ENCODE measurements at regions not wholly inside any gene's neighbourhood (a gene's known extent, or its start where the extent isn't known, plus 50 kb on each side); places are given as distances from the start of the nearest gene placed in this dataset.
"Not testable (repeated sequence)": the region's sequence is repeated elsewhere in the genome, so short reads cannot be mapped to it uniquely, and the experiment has no call there.

GRCh38 chr2:192669505-192670091, 474.9 kb upstream of the TMEFF2 start:
- no peak for DNase-seq (ENCODE audit: low spot score in 2 of 2)
- Histone ChIP-seq H3K36me3 (no peaks in the 10 kb centered on the region), H3K4me1 (no peaks in the 10 kb centered on the region), H3K27ac (no peak overlapping the region), H3K4me3 (no peak overlapping the region), H3K27me3 (no peaks in the 10 kb centered on the region), H3K9me3 (no peaks in the 10 kb centered on the region)
- intact Hi-C loops (cut with DNase I; ENCODE audit: low total_unique reads): no loop called here
- TF ChIP-seq, protein P1, sequence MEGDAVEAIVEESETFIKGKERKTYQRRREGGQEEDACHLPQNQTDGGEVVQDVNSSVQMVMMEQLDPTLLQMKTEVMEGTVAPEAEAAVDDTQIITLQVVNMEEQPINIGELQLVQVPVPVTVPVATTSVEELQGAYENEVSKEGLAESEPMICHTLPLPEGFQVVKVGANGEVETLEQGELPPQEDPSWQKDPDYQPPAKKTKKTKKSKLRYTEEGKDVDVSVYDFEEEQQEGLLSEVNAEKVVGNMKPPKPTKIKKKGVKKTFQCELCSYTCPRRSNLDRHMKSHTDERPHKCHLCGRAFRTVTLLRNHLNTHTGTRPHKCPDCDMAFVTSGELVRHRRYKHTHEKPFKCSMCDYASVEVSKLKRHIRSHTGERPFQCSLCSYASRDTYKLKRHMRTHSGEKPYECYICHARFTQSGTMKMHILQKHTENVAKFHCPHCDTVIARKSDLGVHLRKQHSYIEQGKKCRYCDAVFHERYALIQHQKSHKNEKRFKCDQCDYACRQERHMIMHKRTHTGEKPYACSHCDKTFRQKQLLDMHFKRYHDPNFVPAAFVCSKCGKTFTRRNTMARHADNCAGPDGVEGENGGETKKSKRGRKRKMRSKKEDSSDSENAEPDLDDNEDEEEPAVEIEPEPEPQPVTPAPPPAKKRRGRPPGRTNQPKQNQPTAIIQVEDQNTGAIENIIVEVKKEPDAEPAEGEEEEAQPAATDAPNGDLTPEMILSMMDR (IDR thresholded peaks at IDR 0.05): no peak
- TF ChIP-seq POLR2A (IDR thresholded peaks at IDR 0.05) (no peak), POLR2AphosphoS5 (IDR thresholded peaks at IDR 0.05) (no peak)

GRCh38 chr2:192660555-192660954, 465.8 kb upstream of the TMEFF2 start:
- H3K36me3 ChIP-seq; intact Hi-C loops (cut with DNase I; ENCODE audit: low total_unique reads); H3K4me1 ChIP-seq: not testable (repeated sequence)

DNA sequence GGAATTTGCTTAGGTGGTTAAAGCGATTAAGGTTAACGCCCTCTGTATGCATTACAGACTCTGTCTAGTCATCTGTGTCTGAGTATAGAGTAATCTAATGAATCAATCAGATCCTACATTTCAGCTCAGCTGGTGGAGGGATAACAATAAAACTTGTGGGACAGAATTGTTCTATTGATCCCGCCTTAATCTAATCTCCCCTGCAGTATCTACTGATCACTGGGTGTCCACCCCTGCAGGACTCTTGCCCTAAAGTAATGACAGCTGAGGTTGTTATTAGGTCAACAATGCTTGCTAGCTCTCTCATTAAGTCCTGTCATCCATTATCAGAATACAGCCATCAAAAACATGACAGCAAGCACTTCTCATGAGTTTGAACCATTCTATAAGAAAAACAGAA, 462.6 kb upstream of the TMEFF2 start:
- no peak for DNase-seq (ENCODE audit: low spot score in 2 of 2)
- Histone ChIP-seq H3K36me3 (no peaks in the 10 kb centered on the region), H3K4me1 (no peaks in the 10 kb centered on the region), H3K27ac (no peak overlapping the region), H3K4me3 (no peak overlapping the region), H3K27me3 (no peaks in the 10 kb centered on the region), H3K9me3 (peaks cover 0 to 4% of the 10 kb centered on the region in 2 donors)
- no peak for TF ChIP-seq POLR2A (IDR thresholded peaks at IDR 0.05)
- no peak for TF ChIP-seq POLR2AphosphoS5 (IDR thresholded peaks at IDR 0.05)
- TF ChIP-seq, protein P1 (IDR thresholded peaks at IDR 0.05): no peak
- intact Hi-C loops (cut with DNase I; ENCODE audit: low total_unique reads): no loop called here

More at GRCh38 chr2:192660555-192660954, 465.8 kb upstream of the TMEFF2 start:
- not testable (repeated sequence) for H3K4me3 ChIP-seq; H3K9me3 ChIP-seq; DNase-seq (ENCODE audit: low spot score in 2 of 2); H3K27me3 ChIP-seq; H3K27ac ChIP-seq

GRCh38 chr2:192655916-192656315, 461.2 kb upstream of the TMEFF2 start:
- H3K27ac ChIP-seq: no peak overlapping the region
- intact Hi-C loops (cut with DNase I; ENCODE audit: low total_unique reads): no loop called here
- no peaks in the 10 kb centered on the region for H3K36me3 ChIP-seq
- H3K9me3 ChIP-seq: peaks cover 0 to 4% of the 10 kb centered on the region in 2 donors
- H3K27me3 ChIP-seq: no peaks in the 10 kb centered on the region
- DNase-seq (ENCODE audit: low spot score in 2 of 2): no peak
- no peak overlapping the region for H3K4me3 ChIP-seq
- TF ChIP-seq POLR2AphosphoS5 (IDR thresholded peaks at IDR 0.05) (no peak), POLR2A (IDR thresholded peaks at IDR 0.05) (no peak)
- TF ChIP-seq, protein P1 (IDR thresholded peaks at IDR 0.05): no peak
- no peaks in the 10 kb centered on the region for H3K4me1 ChIP-seq

- no peaks in the 10 kb centered on the region for H3K9me3 ChIP-seq
- no peak for DNase-seq (ENCODE audit: low spot score in 2 of 2)
- no peaks in the 10 kb centered on the region for H3K27me3 ChIP-seq
- no peak overlapping the region for H3K27ac ChIP-seq
- H3K4me1 ChIP-seq: no peaks in the 10 kb centered on the region
- H3K4me3 ChIP-seq: no peak overlapping the region
- intact Hi-C loops (cut with DNase I; ENCODE audit: low total_unique reads): no loop called here
- TF ChIP-seq POLR2AphosphoS5 (IDR thresholded peaks at IDR 0.05) (no peak), POLR2A (IDR thresholded peaks at IDR 0.05) (no peak)
- TF ChIP-seq, protein P1 (IDR thresholded peaks at IDR 0.05): no peak
- H3K36me3 ChIP-seq: no peaks in the 10 kb centered on the region
These were observed 451.3 kb upstream of the TMEFF2 start for GRCh38 chr2:192645811-192646598.

Measured in breast epithelium (tissue), 4 donors.